ENCODE measurements at regions not wholly inside any gene's neighbourhood (a gene's known extent, or its start where the extent isn't known, plus 50 kb on each side); places are given as distances from the start of the nearest gene placed in this dataset.

DNA sequence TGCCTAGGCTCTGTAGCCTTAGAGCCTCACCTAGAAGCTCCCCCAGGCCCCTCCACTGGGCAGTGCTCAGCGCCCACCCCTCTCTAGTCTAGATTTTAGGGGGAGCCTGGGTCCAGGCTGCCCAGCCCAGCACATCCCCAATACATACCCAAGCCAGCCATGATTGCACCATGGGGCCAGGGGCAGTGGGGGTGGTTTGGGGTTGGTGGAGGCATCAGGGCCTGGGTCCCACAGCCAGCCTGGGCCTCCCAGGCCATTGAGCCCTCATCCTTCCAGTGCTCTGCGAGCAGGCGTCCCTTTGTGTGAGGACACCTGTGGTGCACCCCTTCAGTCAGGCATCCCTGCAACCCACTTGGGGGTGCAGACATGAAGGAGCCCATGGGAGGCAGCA, 76.9 kb upstream of the RET start:
- POLR2A ChIA-PET, result no interaction called here
- no peak overlapping the region for H3K4me3 ChIP-seq (ENCODE audit: low read depth, low read length)
- no peaks in the 10 kb centered on the region for H3K27me3 ChIP-seq (ENCODE audit: control insufficient read depth, insufficient read depth, low read length)
- CTCF ChIA-PET, result no interaction called here
- no peak for DNase-seq (ENCODE audit: low read depth)
- no peaks in the 10 kb centered on the region for H3K36me3 ChIP-seq (ENCODE audit: control insufficient read depth, insufficient read depth, low read length)
- TF ChIP-seq, protein P1, sequence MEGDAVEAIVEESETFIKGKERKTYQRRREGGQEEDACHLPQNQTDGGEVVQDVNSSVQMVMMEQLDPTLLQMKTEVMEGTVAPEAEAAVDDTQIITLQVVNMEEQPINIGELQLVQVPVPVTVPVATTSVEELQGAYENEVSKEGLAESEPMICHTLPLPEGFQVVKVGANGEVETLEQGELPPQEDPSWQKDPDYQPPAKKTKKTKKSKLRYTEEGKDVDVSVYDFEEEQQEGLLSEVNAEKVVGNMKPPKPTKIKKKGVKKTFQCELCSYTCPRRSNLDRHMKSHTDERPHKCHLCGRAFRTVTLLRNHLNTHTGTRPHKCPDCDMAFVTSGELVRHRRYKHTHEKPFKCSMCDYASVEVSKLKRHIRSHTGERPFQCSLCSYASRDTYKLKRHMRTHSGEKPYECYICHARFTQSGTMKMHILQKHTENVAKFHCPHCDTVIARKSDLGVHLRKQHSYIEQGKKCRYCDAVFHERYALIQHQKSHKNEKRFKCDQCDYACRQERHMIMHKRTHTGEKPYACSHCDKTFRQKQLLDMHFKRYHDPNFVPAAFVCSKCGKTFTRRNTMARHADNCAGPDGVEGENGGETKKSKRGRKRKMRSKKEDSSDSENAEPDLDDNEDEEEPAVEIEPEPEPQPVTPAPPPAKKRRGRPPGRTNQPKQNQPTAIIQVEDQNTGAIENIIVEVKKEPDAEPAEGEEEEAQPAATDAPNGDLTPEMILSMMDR (IDR thresholded peaks at IDR 0.05; ENCODE audit: insufficient read depth, low read depth, low read length), result no peak

DNA sequence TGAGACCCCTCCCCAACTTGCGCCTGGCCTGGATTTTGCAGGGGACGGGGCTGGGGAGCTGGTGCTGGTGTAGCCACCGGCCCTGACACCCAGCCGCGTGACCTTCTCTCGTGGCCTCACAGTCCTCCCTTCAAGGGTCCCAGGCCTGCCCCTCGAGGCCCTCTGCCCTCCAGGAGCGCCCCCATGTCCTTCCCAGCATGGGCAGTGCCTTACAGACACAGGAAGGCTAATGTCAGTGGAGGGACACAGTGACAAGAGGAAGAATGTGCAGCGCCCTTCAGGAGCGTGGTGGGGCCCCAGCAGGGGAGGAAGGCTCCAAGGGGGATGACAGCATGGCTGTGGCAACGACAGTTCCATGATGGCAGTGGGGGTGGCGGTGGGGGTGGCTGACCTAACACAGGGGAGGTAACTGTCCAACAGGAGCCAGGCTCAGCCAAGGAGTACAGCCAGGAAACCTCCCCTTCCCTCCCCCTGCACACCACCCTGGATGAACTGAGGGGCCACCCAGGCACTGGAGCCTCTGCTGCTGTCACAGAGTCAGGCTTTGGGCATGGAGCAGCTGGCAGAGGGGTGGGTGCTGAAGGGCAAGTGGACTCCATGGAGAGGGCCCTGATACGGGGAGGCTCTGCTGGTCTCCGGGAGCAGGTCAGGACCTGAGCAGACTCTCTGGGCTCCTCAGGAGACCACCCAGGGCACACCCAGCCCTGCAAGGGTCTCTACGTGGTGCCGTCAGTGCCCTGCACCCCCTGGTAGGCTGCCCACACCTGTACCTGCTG, 76.0 kb upstream of the RET start:
- TF ChIP-seq, protein P1 (IDR thresholded peaks at IDR 0.05; ENCODE audit: insufficient read depth, low read depth, low read length), result no peak
- POLR2A ChIA-PET, result no interaction called here
- Histone ChIP-seq H3K4me3 (ENCODE audit: low read depth, low read length) (no peak overlapping the region), H3K27me3 (ENCODE audit: control insufficient read depth, insufficient read depth, low read length) (no peaks in the 10 kb centered on the region), H3K36me3 (ENCODE audit: control insufficient read depth, insufficient read depth, low read length) (no peaks in the 10 kb centered on the region)
- no peak for DNase-seq (ENCODE audit: low read depth)
- CTCF ChIA-PET, result no interaction called here

DNA sequence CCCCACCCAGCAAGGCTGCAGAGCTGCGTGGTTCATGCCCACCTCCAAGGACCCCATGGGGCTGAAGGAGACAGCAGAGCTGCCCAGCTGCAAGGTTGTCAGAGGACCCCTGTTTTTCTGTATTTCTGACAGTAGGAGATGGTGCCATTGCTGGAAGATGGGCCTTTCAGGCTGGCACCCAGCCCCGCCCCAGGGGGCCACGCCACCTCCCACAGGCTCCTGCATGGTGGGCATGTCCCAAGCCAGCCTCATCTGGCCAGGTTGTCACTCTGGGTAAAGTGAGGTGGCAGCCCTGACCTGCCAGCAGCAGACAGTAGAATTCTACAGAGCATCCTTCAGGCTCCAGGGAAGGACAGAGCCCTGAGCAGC, 75.5 kb upstream of the RET start:
- POLR2A ChIA-PET, result no interaction called here
- no peak overlapping the region for H3K4me3 ChIP-seq (ENCODE audit: low read depth, low read length)
- CTCF ChIA-PET, result no interaction called here
- TF ChIP-seq, protein P1 (IDR thresholded peaks at IDR 0.05; ENCODE audit: insufficient read depth, low read depth, low read length), result no peak
- no peaks in the 10 kb centered on the region for H3K27me3 ChIP-seq (ENCODE audit: control insufficient read depth, insufficient read depth, low read length)
- DNase-seq (ENCODE audit: low read depth), result no peak
- no peaks in the 10 kb centered on the region for H3K36me3 ChIP-seq (ENCODE audit: control insufficient read depth, insufficient read depth, low read length)

DNA sequence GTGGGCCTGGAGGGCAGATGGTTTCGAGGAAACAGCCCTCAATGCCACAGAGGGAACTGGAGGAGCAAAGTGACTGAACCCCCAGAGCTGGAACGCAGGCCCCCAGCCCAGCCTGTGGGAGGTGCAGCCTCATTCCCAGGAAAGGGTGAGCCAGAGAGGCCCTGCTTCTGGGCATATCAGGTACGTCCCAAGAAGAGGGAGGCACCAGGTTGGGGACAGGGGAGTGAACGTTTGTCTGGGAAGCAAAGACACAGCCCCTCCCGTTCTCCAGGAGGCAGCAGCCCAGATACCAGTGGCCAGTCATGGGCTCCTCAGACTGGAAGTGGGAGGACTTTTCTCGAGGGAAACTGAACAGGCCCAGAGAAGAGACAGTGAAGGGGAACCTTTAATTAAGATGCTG, 74.3 kb upstream of the RET start:
- DNase-seq (ENCODE audit: low read depth), result no peak
- Histone ChIP-seq H3K4me3 (ENCODE audit: low read depth, low read length) (no peak overlapping the region), H3K36me3 (ENCODE audit: control insufficient read depth, insufficient read depth, low read length) (no peaks in the 10 kb centered on the region), H3K27me3 (ENCODE audit: control insufficient read depth, insufficient read depth, low read length) (no peaks in the 10 kb centered on the region)
- POLR2A ChIA-PET, result no interaction called here
- TF ChIP-seq, protein P1 (IDR thresholded peaks at IDR 0.05; ENCODE audit: insufficient read depth, low read depth, low read length), result no peak
- CTCF ChIA-PET, result no interaction called here

DNA sequence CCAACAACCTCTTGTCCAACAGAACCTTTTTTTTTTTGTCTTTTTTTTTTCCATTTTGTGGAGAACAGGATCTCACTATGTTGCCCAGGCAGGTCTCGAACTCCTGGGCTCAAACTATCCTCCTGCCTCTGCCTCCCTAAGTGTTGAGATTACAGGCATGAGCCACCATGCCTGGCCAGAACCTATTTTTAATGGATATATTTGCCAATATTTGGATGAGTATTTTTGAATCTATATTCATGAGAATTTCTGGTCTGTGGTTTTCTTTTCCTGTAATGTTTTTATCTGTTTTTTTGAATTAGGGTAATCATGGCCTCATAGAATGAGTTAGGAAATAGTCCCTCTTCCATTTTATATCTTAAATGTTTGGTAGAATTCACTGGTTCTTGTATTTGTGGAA, 70.4 kb upstream of the RET start:
- CTCF ChIA-PET, result no interaction called here
- H3K36me3 ChIP-seq (ENCODE audit: control insufficient read depth, insufficient read depth, low read length), result no peaks in the 10 kb centered on the region
- H3K4me3 ChIP-seq (ENCODE audit: low read depth, low read length), result no peak overlapping the region
- TF ChIP-seq, protein P1 (IDR thresholded peaks at IDR 0.05; ENCODE audit: insufficient read depth, low read depth, low read length), result no peak
- peaks cover 2% of the 10 kb centered on the region; the same call in 1 of the 2 replicates for H3K27me3 ChIP-seq (ENCODE audit: control insufficient read depth, insufficient read depth, low read length)
- DNase-seq (ENCODE audit: low read depth), result no peak
- POLR2A ChIA-PET, result no interaction called here

All from BJ (cell line).